HG03558 (cell line): ENCODE measurements at regions not wholly inside any gene's neighbourhood (a gene's known extent, or its start where the extent isn't known, plus 50 kb on each side); places are given as distances from the start of the nearest gene placed in this dataset.
"Not testable (repeated sequence)": the region's sequence is repeated elsewhere in the genome, so short reads cannot be mapped to it uniquely, and the experiment has no call there.

ENCODE experiments used
- ATAC-seq: cut with Tn5 transposase; IDR thresholded peaks from one replicate; pipeline ENCODE4 v1.9.1; 2021; ENCODE audit warnings: moderate number of reproducible peaks; ENCODE audit not compliant: unreplicated experiment; ENCODE audit errors: extremely low read depth

- no peak for ATAC-seq
Observed at GRCh38 chr2:147013696-147014392, 831.0 kb upstream of the ACVR2A start.

DNA sequence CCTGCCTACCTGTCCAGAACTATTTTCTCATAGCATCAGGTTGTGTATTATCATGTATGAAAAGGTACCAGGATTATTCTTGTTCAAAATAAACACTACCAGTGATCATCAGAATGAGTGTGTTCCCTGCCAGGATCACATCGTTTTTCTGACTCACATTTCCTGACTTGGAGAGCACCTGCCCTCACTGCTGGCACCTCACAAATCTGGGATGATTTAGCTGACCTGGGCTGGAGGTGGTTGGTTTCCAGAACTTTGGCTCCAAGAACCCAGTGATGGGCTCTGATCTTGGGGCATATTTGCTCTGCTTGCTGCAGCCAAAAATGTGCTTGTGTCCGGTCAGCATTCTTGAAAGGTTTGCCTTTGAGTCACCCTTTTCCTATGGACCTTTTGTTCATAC, 836.3 kb upstream of the ACVR2A start:
- ATAC-seq = no peak

DNA sequence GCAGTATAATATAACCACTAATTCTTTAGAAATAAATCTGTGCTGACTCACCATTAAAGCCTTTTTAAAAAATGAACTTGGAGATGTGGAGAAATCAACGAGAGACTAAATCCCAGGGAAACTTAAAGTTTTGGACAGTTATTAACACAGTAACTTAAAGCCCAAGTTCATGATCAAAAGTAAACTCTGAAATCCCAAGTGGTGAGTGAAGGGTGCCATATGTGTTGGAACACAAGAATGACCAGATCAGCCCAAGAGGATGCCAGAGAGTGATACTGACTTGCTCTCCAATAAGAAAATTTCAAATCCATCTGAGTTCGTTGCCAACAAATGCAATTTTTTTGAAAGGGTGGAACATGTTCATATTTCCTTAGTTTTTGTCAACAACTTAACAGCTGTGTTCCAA, 838.1 kb upstream of the ACVR2A start:
- no peak for ATAC-seq

DNA sequence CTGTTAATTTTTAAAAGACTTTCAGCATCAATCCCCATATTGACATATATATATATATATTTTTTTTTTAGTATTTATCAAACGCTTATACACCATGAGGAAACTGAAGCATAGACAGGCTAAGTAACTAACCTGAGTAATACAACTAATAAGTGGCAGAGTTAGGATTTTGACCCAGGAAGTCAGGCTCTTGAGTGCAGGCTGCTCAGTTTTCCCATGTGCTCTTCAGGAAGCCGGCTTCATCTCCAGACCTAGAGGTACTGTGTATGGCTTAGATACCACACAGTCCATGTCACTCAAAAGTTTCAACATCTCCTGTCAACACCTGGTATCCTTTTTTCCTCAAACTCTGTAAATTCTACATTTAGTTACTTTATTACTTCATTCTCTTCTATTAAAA, 841.7 kb upstream of the ACVR2A start:
- no peak for ATAC-seq

GRCh38 chr2:147002256-147002655, 842.6 kb upstream of the ACVR2A start:
- no peak for ATAC-seq

DNA sequence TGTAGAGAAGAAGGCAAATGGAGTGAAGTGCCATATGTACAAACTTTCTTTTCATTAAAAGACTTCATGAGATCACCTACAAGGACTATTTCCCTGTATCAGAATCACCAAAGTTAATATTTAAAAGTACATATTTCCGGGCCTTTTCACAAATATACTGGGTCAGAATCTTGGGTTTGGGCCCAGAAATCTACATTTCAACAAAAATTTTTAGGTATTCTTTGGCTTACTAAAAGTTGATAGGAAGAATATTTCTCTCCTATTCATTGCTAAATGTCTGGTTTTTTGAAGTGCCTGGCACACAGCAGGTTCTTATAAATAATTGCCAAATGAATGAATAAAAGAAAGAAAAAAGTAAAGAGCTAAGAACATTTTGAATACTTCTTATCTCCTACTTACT, 843.8 kb upstream of the ACVR2A start:
- ATAC-seq = no peak

DNA sequence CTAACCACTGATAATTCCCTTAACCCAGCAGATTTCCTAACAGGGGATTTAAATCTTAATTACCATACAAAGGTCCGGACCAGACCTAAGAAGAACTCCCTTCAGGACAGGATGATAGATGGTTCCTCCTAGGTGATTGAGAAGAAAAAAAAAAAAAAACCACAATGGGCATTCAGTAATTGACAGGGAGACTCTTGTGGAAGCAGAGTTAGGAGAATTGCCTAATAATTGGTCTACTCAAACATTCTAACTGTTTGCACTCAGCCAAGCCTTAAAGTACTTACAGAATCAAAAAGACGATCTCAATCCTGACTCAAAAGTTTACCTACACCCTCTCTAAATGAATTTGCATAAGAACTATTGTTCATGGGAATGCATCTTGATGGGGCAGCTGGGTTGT, 844.7 kb upstream of the ACVR2A start:
- not testable (repeated sequence) for ATAC-seq

DNA sequence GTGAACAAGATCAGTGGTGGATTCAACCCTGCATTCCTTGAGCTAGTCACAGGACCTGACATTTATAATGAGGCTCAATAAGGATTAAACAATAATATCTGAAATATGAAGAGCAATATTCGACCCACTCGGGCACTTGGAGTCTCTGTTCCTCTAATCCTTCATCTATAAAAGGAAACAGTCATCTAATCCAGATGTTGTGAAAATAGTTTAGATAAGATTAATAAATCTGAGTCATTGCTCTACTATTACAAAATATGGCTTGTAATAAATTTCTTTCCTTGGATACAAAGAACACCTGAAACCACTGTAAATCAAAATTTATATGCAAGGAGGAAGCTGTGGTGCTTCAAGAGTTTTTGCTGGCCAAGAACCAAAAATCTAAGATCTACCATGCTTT, 846.9 kb upstream of the ACVR2A start:
- ATAC-seq = no peak

DNA sequence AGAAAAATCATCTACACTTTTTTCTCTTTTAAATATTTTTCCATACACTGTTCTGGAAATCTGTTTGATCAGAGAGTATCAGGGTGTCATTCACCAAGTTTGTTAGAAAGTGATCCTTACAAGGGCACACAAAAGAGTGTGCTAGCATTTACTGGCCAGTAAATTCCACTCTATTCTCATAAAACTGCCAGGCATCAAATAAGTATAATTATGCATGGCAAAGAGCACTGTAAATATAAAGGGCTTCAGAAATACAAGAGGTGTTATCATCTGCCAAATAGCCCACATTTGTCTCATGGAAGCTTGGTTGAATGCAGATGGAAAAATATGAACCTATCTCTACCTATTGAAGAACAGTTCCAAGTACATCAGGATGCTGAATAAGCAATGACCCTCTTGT, 847.3 kb upstream of the ACVR2A start:
- ATAC-seq = no peak

DNA sequence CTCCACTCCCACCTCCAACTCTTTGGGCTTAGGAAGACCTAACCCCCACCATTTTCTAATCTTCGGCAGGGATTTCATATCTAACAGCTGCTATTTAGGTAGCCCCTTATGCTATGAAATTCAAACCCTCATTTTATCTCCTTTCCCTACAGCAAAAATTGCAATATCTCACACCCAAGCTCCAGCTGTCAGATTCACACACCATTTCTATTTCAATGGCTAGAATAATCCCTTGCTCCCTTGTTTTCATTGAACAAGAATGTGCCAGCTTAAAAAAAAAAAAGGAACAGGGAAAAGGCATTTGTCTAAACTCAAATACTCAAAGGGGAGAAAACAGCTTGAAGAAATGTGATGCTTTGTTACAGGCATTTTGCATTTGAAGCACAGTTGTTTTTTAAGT, 850.6 kb upstream of the ACVR2A start:
- no peak for ATAC-seq

DNA sequence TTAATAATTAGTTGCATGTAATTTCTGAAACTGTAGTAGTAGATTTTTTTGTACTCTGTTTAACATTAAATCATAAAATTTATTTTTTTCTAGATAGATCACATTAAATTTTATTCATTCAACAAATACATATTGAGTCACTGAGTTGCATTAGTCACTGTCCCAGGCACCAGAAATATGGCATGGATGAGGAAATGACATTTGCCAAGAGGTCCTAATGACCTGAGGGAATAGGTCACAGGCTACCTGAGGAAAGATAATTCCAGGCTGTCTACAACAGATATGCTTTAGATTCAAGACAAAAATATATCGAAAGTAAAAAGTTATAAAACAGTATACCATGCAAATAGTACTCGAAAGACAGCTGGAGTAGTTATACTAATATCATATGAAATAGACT, 852.4 kb upstream of the ACVR2A start:
- no peak for ATAC-seq

- ATAC-seq = no peak
Observed at GRCh38 chr2:146992057-146992456, 852.8 kb upstream of the ACVR2A start.

DNA sequence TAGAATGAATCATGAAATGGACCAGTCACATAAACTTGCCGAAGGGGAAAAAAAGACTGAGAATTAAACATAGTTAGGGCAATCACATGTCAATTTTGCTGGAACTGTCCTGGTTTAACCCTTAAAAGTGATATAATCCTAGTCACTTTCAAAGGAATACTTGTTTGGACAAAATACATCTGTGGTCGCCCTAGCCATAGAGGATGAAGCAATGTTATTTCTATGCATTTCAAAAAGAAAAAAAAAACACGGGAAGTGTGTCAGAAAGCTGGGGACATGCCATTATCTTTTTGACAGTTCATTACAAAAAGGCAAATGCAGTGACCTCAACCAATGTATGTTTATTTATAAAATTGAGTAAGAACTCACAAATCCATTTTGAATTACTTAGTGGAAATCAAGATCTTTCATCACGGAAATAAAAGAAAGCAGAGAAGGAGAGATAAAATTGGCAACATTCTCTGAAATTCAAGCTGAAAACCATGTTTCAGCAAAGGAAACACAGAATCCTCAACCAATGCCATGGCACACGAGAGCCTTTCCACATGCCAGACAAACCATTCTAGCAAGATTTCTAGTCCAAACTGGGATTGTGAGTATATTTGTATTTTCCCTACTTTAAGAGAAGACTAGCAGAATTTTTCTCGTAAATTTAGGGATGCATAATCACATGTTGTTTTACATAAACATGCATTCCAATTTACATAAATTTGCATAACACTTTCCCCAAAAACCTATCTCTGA, 854.3 kb upstream of the ACVR2A start:
- no peak for ATAC-seq

- no peak for ATAC-seq
Observed at GRCh38 chr2:146989741-146990140, 855.1 kb upstream of the ACVR2A start.

DNA sequence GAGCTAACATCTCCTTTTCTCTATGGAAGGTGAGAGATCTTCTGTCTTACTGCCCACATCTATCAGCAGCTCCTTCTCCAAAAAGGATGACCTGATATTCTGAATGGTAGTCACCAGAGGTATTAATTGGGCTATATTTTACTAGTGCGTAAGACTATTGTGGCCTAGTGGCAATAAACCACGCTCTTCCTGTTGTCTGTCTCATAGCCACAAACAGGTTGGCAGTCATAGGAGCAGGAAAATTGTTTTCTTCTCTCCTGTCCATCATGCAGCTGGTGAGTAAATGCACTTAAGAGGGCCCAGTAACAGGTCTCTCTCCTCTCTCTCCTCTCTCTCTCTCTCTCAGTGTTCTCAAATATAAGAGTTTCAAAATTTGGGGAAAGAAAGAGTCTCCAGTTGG, 856.8 kb upstream of the ACVR2A start:
- no peak for ATAC-seq

GRCh38 chr2:146986161-146986560, 858.7 kb upstream of the ACVR2A start:
- ATAC-seq = no peak

DNA sequence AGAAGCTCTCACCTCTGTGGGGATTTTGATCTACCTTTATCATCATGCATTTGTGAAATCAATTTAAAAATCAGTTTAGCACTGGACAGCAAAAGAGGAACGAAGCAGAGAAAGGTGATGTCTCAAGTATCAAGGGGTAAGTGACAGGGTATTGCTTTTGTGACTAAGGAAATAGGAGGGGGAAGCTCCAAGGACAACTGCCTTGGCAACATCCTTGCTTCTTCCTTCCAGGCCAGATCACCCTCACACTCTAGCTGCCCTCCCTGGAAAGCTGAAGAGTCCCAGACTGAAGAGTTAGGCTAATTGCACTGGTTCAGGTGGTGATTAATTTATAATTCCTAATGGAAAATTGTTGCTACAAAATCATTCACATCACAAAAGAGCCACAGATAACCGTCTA, 859.1 kb upstream of the ACVR2A start:
- ATAC-seq = no peak

GRCh38 chr2:146984014-146984413, 860.8 kb upstream of the ACVR2A start:
- no peak for ATAC-seq

- ATAC-seq = no peak
Observed at GRCh38 chr2:146982393-146982846, 862.4 kb upstream of the ACVR2A start.

DNA sequence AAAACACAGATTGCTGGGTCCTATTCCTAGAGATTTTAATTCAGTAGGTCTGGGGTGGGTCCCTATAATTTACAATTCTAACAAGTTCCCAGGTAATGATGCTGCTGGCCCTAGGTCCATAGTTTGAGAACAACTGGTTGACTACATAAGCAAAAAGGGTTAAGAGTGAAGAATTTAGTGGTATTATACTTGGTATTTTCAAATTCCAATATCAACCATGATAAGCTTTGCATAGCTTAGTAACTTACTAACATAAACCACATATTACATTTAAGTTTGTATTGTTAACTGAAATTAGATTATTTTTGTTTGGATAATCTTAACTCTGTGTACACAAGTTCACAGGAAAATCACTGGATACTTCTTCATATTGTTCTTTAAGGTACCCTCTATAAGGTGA, 862.9 kb upstream of the ACVR2A start:
- ATAC-seq = no peak

DNA sequence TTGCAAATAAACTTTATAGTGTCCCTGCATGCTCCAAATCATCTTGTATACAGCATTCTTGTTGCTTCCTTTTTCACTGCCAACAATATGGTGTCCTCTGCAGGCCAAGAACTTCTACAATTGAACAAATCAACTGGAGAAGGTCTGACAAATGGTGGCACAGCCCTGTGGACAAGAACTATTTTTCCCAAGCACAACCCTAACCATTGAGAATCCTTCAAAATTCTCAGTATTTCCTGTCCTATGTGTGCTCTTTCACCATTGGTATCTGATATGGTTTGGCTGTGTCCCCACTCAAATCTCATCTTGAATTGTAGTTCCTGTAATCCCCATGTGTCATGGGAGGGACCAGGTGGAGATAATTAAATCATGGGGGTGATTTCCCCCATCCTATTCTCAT, 865.1 kb upstream of the ACVR2A start:
- ATAC-seq = no peak
